GM18520 (cell line): ENCODE measurements at regions not wholly inside any gene's neighbourhood (a gene's known extent, or its start where the extent isn't known, plus 50 kb on each side); places are given as distances from the start of the nearest gene placed in this dataset.
"Not testable (repeated sequence)": the region's sequence is repeated elsewhere in the genome, so short reads cannot be mapped to it uniquely, and the experiment has no call there.

ENCODE experiments used
- ATAC-seq: cut with Tn5 transposase; IDR thresholded peaks from one replicate; pipeline ENCODE4 v1.9.1; 2021; ENCODE audit not compliant: unreplicated experiment

DNA sequence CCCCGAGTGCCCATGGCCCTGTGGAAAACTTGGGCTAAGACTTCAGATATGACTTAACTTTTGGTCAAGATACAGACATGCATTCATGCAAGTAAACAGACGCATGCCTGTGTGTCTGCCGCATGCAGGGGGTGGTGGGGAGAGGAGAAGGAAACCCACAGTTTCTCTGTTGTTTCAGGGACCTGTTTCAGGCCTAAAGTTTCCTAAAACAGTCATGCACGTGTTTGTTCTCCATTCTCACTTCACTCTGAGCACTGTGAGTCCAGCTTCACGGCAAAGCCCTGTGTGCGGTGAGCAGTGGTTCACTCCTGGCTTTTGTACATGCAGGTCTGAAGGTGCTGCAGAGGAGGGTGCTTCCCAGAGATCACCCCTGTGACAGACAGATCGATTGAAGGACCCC lies 158.7 kb downstream of the FOXL1 start:
- ATAC-seq: no peak

DNA sequence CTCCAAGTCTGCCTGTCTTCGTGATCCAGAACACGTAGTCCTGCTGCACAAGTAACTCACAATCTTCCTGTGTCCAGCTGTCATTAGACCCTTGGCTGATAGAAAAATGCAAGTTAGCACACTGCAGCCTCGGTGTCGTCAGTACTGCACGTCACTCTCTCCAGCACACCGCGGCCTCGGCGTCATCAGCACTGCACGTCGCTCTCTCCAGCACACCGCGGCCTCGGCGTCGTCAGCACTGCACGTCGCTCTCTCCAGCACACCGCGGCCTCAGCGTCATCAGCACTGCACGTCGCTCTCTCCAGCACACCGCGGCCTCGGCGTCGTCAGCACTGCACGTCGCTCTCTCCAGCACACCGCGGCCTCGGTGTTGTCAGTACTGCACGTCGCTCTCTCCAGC lies 160.0 kb downstream of the FOXL1 start:
- not testable (repeated sequence) for ATAC-seq

DNA sequence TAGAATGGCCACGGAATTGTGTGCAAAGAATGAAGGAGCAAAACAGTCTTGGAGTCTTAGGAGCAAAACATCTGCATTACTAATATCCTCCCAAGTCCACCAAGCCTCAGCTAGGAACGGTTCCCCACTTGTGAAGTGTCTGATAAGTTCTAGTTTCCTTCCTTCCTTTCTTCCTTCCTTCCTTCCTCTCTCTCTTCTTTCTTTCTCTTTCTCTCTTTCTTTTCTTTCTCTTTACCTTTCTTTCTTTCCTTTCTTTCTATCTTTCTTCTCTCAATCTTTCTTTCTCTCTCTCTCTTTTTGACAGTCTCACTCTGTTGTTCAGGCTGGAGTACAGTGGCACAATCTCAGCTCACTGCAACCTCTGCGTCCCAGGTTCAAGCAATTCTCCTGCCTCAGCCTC lies 160.8 kb downstream of the FOXL1 start:
- no peak for ATAC-seq

DNA sequence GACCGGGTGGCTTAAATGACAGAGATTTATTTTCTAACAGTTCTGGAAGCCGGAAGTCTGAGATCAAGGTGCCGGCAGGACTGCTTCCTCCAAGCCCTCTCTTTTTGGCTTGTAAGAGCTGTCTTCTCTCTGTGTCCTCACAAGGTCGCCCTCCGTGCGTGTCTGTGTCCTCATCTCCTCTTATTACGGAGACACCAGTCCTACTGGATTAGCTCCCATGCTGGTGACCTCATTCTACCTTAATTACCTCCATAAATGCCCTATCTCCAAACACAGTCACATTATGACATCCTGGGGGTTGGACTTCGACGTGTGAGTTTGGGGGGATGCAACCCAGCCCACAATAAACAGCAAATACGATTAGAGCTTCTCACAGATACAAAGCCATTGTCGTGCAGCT lies 161.5 kb downstream of the FOXL1 start:
- no peak for ATAC-seq

- ATAC-seq: no peak
These were observed 161.9 kb downstream of the FOXL1 start for GRCh38 chr16:86740298-86740697.

- no peak for ATAC-seq
These were observed 162.8 kb downstream of the FOXL1 start for GRCh38 chr16:86740906-86741799.

- no peak for ATAC-seq
These were observed 169.4 kb downstream of the FOXL1 start for GRCh38 chr16:86747761-86748160.

GRCh38 chr16:86748652-86749051 lies 170.3 kb downstream of the FOXL1 start:
- ATAC-seq: no peak

DNA sequence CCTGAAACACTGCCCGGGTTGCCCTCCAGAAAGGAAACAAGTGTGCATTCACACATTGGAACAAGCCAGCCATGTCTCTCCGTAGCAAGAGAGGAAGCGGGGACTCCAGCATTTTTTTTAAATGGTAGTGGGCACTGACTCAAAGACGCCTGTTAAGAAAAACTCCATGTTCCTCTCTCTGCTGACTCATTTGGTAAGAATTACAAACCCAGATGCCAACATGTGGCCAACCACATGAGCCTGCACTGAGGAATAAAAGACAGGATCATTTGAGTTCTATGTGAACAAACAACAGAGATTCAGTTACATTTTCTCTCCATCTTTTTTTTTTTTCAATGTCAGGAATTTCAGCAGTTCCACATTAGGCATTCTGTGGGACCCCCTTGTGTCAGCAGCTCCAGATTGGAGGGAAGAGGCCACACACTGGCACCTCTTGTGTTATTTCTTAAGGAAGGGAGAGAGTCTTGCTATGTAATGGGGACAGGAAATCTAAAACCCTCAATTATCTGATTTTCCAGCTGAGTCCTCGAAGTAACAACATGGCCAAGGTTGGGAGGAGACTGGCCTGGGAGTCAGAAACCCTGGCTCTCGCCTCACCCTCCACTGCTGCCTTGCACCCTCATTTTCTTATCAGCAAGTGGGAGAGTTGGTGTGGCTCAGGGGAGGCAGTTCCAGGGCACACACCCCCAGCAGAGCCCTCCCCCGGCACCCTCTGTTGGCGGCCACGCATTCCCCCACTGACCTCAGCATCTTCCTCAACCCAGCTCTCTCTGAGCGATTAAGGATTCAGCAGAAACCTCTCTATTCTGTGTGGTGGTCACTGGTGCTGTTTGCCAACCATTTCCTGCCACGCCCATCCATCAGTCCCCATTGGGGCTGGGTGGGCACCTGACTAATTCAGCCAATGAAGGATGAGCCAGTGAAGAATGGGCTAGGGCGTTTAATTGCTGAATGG lies 173.0 kb downstream of the FOXL1 start:
- ATAC-seq: no peak

DNA sequence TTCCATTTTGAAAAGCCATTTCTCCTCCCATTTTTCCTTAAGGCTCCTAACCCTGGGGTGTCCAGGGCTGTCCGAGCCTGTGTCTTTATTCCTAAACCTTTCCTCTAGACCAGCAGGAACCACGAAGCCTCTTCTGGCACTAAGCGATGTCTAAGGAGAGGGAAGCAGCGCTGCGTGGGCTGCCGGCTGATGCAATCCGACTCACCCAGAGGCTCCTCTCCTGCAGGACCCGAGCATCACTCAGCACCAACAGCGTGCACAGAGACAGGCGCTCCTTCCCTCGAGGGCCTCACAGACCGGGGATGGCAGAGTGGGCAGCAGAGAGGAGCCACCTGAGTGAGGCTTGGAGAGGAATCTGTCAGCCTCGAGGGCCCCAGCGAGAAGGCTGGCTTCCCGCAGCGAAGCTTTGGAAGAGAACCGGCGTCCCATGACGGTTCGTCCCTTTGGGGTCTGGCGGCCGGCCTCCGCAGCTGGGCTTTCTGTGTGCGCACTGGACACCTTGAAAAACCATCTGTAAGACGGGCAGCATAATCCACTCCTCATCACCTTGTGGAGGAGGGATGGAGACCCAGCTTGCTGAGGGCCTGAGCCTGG lies 174.3 kb downstream of the FOXL1 start:
- no peak for ATAC-seq

GRCh38 chr16:86753399-86753798 lies 175.1 kb downstream of the FOXL1 start:
- ATAC-seq: no peak

DNA sequence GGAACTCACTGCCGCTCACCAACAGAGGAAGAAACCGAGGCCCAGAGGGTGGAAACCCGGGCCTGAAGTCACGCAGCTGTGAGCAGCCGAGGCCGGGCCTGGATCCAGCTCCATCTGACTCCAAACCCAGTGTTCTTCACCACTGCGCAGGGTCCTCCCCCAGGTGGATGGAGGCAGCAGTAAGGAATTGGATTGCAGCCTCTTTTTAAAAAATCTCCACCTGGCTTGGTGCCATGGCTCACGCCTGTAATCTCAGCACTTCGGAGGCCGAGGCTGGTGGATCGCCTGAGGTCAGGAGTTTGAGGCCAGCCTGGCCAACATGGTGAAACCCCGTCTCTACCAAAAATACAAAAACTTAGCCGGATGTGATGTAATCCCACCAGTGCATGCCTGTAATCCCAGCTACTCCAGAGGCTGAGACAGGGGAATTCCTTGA lies 177.2 kb downstream of the FOXL1 start:
- no peak for ATAC-seq

GRCh38 chr16:86756882-86757703 lies 178.7 kb downstream of the FOXL1 start:
- no peak for ATAC-seq

GRCh38 chr16:86757704-86758040 lies 179.3 kb downstream of the FOXL1 start:
- ATAC-seq: no peak

- ATAC-seq: no peak
These were observed 180.6 kb downstream of the FOXL1 start for GRCh38 chr16:86758932-86759331.

DNA sequence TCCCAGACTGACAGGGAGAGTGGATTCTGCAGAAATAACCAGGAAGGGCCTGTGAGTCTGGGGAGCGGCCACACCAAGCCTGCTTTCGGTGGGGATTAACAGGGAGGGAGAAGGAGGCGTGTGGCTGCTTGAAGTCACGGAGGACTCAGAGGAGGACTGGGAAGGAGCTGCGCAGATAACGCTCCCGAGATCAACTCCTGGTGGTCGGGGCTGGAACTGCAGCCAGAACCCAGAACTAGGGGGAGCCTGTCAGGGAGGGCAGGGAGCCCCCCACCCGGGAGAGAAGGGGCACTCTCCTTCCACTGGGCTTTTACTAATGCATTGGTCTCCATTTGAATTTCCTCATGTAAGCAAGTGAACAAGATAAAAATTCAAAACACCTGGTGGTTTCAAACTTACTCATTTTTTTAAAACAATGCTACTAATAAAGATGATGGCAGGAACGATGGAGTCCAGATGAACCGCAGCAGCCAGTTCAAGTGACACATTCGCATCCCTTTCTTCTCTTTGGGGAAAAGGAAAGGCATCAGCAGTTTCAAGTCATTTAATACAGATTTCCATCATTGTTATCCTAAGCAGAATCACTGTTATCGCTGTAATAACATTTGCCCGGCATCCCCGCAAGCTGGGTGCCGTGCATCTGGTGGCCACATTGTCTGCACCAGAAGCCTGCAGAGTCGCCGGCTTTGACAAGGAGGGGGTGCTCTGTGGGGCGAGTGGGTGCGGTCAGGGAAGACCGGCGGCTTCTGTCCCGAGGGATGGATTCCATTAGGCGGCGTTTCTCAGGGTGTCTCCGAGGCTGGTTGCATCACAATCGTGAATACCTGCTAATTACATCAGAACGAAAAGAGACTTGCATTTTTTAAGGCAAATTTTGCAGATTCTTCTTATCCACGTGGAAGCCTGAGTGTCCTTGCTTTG lies 183.0 kb downstream of the FOXL1 start:
- no peak for ATAC-seq

- no peak for ATAC-seq
These were observed 183.7 kb downstream of the FOXL1 start for GRCh38 chr16:86762095-86762494.

GRCh38 chr16:86763819-86764218 lies 185.5 kb downstream of the FOXL1 start:
- ATAC-seq: no peak

DNA sequence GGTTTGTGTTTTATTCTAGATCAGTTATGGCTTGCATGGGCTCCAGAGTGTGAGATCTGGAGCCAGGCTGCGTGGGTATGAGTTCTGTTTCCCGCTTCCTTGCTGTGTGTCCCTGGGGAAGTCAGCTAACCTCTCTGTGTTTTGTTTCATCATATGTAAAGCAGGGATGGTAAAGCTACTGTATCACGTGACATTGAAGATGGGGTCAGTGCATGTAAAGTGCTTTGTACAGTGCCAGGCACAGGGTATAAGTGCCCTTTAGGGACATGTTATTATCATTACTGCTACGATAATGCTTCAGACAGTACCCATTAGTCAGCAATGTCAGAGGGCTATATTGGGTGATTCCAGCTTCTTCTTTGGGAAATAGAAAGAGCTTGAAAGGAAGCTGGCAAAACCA lies 186.2 kb downstream of the FOXL1 start:
- ATAC-seq: no peak
